Activated CD8-positive, alpha-beta memory T cell treated with anti-CD3 and anti-CD28 coated beads for 36 hours (primary cell): ENCODE measurements at regions not wholly inside any gene's neighbourhood (a gene's known extent, or its start where the extent isn't known, plus 50 kb on each side); places are given as distances from the start of the nearest gene placed in this dataset.
"Not testable (repeated sequence)": the region's sequence is repeated elsewhere in the genome, so short reads cannot be mapped to it uniquely, and the experiment has no call there.

ENCODE experiments used
- CTCF ChIA-PET: fragments of 350-600 bp; sonication (Branson Sonifier 250); formaldehyde crosslinking; loops from one replicate; lab custom pipeline; 2021; ENCODE audit warnings: antibody characterized with exemption; lab: Charles Lee
- POLR2A ChIA-PET: fragments of 350-600 bp; sonication (Branson Sonifier 250); formaldehyde crosslinking; loops from one replicate; lab custom pipeline; 2021; ENCODE audit warnings: antibody characterized with exemption; lab: Charles Lee

GRCh38 chr4:29680644-29681043 is 1039.5 kb upstream of the PCDH7 start:
- CTCF ChIA-PET: no interaction called here
- POLR2A ChIA-PET: no interaction called here

DNA sequence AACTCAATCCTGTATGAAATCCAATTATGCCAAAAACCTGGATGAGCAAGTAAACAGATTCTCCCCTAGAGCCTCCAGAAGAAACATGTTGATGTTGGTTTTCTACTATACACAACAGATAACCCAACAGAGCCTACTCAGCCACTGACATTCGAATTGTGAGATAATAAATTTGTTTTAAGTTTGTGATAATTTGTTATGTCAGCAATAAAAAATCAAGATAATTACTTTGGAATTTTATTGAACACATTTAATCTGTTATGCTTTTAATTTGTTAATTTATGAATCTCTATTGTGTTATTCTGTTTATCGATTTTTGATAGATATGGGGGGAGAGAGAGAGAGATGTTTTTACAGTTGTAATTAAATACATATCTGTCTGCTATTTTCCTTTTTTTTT is 1016.1 kb upstream of the PCDH7 start:
- POLR2A ChIA-PET: no interaction called here
- CTCF ChIA-PET: no interaction called here

- POLR2A ChIA-PET: no interaction called here
- CTCF ChIA-PET: no interaction called here
Measured at GRCh38 chr4:29708473-29708872, 1011.7 kb upstream of the PCDH7 start.

- CTCF ChIA-PET: no interaction called here
Measured at GRCh38 chr4:29710519-29710918, 1009.6 kb upstream of the PCDH7 start.

DNA sequence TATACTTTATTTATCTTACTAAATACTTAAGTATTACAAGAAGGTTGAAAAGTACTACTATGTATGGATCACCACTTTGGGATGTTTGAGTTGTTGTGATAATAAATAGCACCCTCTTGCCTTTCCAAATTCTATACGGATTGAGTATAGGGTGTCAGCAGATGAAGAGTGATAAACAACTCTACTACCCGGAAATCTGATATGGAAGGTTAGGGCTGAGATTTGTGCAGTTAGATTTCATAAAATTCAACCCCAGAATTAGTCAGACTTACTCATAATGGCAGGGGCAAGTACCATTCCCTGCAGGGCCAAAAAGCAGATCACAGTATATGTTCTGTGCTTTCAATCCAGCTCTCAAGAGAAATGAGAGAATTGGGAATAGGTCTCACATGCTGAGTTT is 1008.9 kb upstream of the PCDH7 start:
- CTCF ChIA-PET: no interaction called here
- POLR2A ChIA-PET: no interaction called here

More at GRCh38 chr4:29710519-29710918, 1009.6 kb upstream of the PCDH7 start:
- POLR2A ChIA-PET: no interaction called here

DNA sequence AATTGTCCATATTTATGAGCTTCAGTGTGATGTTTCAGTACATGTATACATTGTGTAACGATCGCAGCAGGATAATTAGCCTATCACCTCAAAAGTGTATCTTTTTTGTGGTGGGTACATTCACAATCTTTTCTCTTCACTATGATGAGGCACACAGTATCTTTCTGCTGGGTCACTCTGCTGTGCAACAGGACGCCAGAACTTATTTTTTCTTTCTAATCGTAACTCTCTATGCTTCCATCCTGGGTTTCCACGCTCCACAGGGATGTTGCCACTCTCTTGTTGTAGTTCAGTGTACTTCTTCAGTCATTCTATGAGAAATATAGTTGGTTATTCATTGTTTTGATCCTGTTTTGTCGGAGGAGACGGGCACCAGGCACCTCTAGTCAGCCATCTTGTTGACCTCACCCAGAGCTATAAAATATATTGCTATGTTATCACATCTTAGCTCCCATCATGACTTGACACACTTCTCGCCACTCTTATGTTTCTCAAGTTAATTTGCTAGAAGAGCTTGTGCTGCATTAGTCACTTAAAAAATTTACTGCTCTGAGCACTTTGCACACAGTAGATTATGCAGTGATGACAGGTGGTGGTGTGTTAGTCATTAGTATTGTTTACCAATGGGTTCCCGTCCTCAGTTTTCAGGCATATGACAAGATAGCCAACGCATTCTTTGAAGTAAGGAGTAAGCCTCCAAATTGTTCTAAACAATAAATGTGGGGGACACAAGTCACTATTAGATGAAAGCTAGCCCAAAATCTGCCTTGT is 1002.7 kb upstream of the PCDH7 start:
- CTCF ChIA-PET: no interaction called here
- POLR2A ChIA-PET: no interaction called here

DNA sequence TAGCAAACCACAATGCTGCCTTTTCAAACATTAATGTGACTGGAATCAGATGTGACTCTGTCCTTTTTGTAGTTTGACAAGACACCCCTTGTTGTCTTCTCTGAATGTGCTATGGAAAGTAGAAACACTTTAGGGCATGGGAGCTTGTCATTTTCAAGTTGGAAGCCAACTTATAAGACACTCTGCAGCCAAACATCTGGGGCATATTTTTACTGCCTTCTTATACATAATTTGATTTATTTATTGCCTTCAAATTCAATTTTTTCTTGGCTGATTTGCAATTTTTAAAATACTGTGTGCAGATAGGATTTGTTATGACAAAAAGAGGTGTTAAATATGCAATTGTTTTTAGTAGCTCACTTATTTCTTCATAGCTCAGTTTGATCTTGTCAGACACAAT is 1002.0 kb upstream of the PCDH7 start:
- ChIA-PET POLR2A (no interaction called here), CTCF (no interaction called here)

GRCh38 chr4:29722253-29722652 is 997.9 kb upstream of the PCDH7 start:
- ChIA-PET CTCF (no interaction called here), POLR2A (no interaction called here)

- ChIA-PET CTCF (no interaction called here), POLR2A (interaction anchor here (0.5 kb wide), 1 partner anchor 339 kb away, joined by 4 read pairs; no protein-coding TSS in a partner anchor)
Measured at GRCh38 chr4:29726938-29727337, 993.2 kb upstream of the PCDH7 start.

DNA sequence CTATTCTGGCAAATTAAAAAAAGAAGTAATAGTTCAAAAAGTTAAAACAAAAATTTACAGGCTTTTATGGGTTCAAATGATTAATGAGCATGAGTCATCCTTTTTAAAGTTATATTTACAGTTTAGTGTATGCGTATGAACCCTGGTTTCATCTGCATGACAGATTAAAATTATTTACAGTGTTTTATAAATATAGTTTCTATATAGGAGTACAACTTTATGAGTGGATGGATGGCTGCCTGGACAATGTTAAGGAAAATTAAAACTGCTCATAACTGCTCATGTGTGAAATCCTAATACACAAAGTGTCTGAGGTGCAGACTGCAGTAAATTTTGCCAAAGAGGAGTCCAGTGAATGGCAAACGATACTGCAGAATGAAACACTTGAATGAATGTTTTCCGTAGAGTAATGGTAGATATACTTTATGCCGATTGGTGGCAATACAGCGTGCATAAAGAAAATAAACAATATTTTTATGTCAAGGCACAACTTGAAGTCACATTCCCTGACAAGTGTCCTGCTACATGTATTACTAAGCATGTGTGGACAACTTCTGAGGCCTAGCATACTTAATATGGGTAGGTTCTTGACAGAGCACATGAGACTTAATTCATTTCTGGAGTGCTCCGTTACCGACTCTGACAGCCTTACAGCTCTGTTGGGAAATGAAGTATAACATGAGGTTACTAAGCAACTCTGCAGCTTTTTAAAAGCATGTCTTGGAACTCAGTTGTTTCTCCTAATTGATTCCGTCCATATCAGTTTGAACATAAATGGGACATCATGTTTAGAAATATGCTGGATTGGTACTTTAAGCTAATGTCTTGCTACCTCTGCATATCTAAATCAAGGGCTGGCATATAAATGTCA is 985.6 kb upstream of the PCDH7 start:
- ChIA-PET CTCF (no interaction called here), POLR2A (no interaction called here)

- ChIA-PET POLR2A (no interaction called here), CTCF (no interaction called here)
Measured at GRCh38 chr4:29756966-29757365, 963.2 kb upstream of the PCDH7 start.

DNA sequence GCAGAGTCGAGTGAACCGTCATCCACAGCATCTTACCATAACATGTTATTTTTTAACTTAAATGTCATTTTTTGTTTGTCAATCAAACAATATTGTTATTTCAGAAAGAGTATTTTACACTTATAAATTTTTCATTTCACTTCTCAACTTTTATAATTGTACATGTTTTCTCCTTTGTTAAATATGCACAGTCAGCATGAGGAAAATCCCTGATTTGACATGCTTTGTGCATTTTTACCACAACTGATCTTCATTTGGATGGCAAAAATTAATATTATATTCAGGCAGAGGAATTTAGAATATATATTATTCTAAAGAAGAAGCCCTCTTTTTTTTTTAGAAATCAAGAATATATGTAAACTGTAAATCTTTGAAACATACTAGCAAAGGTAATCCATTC is 958.0 kb upstream of the PCDH7 start:
- ChIA-PET CTCF (no interaction called here), POLR2A (no interaction called here)

GRCh38 chr4:29770627-29771026 is 949.5 kb upstream of the PCDH7 start:
- ChIA-PET POLR2A (no interaction called here), CTCF (no interaction called here)

GRCh38 chr4:29788123-29788522 is 932.0 kb upstream of the PCDH7 start:
- CTCF ChIA-PET, POLR2A ChIA-PET: not testable (repeated sequence)

DNA sequence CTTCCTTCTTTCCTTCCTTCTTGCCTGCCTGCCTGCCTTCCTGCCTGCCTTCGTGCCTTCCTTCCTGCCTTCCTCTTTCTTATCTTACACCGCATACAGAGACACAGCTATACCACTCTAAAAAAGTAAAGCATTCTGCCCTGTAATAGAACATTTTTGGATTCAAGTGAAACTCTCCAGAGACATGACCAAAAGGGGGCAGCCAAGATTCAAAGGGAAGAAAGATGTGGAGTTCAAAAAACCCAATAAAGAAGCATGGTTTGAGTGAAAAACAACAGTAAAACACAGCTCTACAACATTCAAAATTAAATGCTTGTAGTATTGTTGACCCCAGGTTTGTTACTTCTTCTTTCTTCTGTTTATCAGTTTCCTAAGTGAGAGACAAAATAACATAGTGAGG is 914.9 kb upstream of the PCDH7 start:
- POLR2A ChIA-PET: no interaction called here
- CTCF ChIA-PET: no interaction called here

DNA sequence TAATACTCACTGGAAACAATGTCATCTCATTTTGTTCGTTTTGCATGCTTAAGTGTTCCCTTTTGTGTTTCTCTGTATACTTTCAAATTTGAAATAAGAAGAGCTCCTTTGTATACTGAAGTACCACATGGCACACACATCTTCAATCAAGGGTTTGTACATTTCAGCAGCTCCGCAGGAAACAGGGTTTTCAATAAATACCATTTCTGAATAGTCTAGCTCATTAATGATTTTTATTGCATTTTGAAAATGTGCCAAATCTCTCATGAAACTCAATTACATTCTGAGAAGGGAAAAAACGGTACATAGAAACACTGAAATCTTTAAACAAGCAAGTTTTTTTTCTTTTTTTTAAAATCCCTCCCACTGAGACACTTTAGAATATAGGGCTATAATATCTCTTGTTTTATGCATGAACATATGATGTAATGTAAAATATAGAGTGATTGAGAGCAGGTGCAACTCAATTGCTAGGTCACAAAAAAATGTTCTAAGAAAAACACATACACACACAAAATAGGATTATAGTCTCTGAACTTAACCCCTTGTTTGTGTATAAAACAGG is 914.2 kb upstream of the PCDH7 start:
- CTCF ChIA-PET: no interaction called here
- POLR2A ChIA-PET: no interaction called here

DNA sequence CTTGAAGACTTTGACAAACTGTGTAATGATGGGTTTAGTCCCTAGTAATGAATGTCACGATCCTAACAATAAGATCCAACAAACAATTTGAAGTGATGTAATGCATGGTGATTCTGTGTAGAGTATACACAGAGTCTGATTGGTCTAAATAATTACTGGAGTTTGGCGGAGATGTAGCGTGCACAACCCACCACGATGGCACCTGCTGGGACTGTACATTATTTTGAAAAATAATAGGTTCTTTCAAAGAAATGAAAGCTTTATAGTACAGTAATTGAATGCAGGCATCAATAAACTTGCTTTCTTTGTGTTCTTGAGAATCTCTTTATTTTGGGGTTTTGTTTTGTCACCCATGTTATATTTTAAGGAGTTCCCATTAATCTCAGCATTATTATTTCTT is 902.2 kb upstream of the PCDH7 start:
- CTCF ChIA-PET: no interaction called here
- POLR2A ChIA-PET: no interaction called here

- POLR2A ChIA-PET: no interaction called here
- CTCF ChIA-PET: no interaction called here
Measured at GRCh38 chr4:29829067-29829466, 891.1 kb upstream of the PCDH7 start.

DNA sequence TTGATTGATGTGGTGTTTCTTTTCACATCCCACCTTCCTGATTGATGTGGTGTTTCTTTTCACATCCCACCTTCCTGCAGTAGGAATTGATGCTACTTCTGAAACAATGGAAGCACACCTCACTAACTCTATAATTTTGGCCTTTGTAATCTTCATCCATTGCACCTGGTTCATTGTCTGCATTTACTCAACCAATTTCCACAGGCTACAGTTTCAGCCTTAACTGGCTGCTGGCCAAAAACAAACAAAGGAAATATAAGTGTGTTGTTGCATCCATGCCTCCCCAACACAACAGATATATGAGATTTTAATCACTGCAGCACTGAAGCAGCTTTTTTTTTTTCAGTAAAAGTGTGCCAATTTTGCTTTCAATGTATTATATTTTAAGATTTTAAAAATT is 867.6 kb upstream of the PCDH7 start:
- ChIA-PET POLR2A (no interaction called here), CTCF (no interaction called here)

DNA sequence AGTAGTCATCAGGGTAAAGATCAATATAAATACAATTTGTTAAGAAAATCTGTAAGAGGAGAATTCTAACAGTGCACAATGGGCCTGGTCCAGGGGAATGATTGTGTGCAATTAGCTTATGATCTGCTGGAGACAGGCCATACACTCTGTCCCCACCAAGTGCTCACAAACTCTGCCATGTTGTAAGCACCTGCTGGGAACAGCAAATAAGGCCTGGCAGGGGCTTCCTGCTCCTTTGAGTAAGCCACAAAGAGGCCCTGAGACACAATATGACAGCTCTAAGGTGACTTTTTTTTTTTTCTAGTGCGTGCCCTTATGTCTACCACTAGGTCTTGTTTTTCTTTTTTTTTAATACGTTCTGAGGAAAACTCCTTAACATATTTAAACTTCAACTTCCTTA is 866.3 kb upstream of the PCDH7 start:
- POLR2A ChIA-PET: no interaction called here
- CTCF ChIA-PET: no interaction called here

GRCh38 chr4:29861307-29861706 is 858.9 kb upstream of the PCDH7 start:
- ChIA-PET POLR2A (no interaction called here), CTCF (no interaction called here)
